Body of pancreas (tissue), 4 donors: ENCODE measurements at regions not wholly inside any gene's neighbourhood (a gene's known extent, or its start where the extent isn't known, plus 50 kb on each side); places are given as distances from the start of the nearest gene placed in this dataset.

ENCODE experiments used
- ATAC-seq: fragments of 150-250 bp; one replicate; pipeline ENCODE4 v1.9.1; 2016
- DNase-seq, 4 donors: peaks; one replicate each; pipeline ENCODE4 v3.0.0-alpha.2; 2019
- H3K27ac ChIP-seq, 4 donors: fragments of 200-600 bp; sonication (generic); 1 replicate in 3 of 4; 2 replicates in 1 of 4; pipeline versions ENCODE4 v1.5.1 to v1.6.1; 2016 to 2019; ENCODE audit warnings: mild to moderate bottlenecking in 1 of 4, mixed read lengths in 1 of 4, moderate library complexity in 1 of 4
- H3K27me3 ChIP-seq, 2 donors: fragments of 200-600 bp; sonication (generic); one replicate each; pipeline ENCODE4 v1.6.0; 2016; ENCODE audit warnings: mild to moderate bottlenecking in 1 of 2
- H3K36me3 ChIP-seq, 2 donors: fragments of 200-600 bp; sonication (generic); replicated peaks in 1 of 2; 2 replicates each; pipeline ENCODE4 v1.5.1; 2016; ENCODE audit warnings: low read depth in 2 of 2; ENCODE audit not compliant: insufficient read depth in 1 of 2
- H3K4me1 ChIP-seq: fragments of 200-600 bp; sonication (generic); one replicate; pipeline ENCODE4 v1.6.0; 2016
- H3K4me3 ChIP-seq, 2 donors: fragments of 200-600 bp; sonication (generic); 1 replicate in 1 of 2; 2 replicates in 1 of 2; pipeline ENCODE4 v1.5.1; 2016 to 2019
- H3K9me3 ChIP-seq, 3 donors: fragments of 200-600 bp; sonication (generic); 1 replicate in 2 of 3; 2 replicates in 1 of 3; pipeline ENCODE4 v1.5.1; 2016
- CTCF ChIP-seq, 7 experiments: fragments of 450-650 bp in 4 of 7; fragments of 200-600 bp in 3 of 7; sonication (generic) in 3 of 7; IDR thresholded peaks; one replicate each; pipeline ENCODE4 v1.5.1; 2016 to 2019; ENCODE audit warnings: antibody characterized with exemption in 7 of 7
- POLR2A ChIP-seq, 3 donors: fragments of 450-650 bp; IDR thresholded peaks; one replicate each; pipeline ENCODE4 v1.6.1; 2016; ENCODE audit warnings: antibody characterized with exemption in 3 of 3, mild to moderate bottlenecking in 2 of 3
- WGBS, 2 donors: methylation state at CpG; one replicate each; pipeline ENCODE4 v1.1.5; 2017; 5-methylcytosine and 5-hydroxymethylcytosine counted together
- intact Hi-C: fragments of 100-400 bp; cut with DNase I; formaldehyde crosslinking; loops from one replicate; pipeline ENCODE4 v1.15.1; 2023

DNA sequence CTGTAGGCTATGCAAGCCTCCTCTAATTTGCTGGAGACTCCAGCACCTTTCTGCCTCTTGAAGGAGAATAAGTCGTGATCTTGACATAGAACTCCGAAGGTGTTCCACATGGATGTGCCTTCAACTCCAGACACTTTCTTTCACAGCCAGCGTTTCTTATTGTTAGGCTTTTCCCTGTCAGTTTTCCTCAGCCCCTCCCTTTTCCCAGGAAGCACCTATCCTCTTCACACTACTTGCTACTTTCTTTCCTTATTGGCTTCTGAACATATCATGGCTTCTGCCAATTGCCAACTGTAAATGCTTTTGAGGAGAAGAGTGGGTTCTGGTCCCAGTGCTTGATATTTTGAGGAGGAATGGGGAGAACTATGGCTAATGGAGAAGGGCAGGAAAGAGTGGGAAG, 216.3 kb upstream of the PGR start:
- H3K27me3 ChIP-seq, result no peaks in the 10 kb centered on the region
- no peak for ATAC-seq
- DNase-seq, result no peak
- intact Hi-C loops, result no loop called here
- no peaks in the 10 kb centered on the region for H3K9me3 ChIP-seq
- WGBS, 2 donors, result 64 to 68% methylated on average over 3 of the region's 3 CpGs
- no peak overlapping the region for H3K4me3 ChIP-seq
- no peaks in the 10 kb centered on the region for H3K4me1 ChIP-seq
- no peaks in the 10 kb centered on the region for H3K36me3 ChIP-seq
- TF ChIP-seq POLR2A (IDR thresholded peaks at IDR 0.05), result no peak
- TF ChIP-seq CTCF (IDR thresholded peaks at IDR 0.05), result no peak
- H3K27ac ChIP-seq, result no peak overlapping the region

DNA sequence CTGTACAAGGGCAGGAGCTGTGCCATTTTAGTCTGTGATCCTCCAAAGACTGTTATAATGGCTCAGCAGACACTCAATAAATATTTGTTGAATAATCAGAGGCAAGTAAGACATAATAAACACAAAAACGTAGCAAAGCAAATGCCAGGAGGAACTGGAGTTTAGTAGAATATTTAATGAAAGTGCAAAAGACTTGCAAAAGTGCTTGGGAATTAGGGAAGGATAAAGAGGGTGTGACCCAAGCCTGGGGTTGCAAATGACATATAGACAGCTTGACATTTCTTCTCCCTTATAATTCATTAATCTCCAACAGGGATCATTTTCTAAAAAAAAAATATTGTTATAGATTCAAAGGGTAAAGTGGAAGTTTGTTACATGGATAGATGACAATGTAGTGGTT, 212.7 kb upstream of the PGR start:
- DNase-seq (no peak), ATAC-seq (no peak)
- no peaks in the 10 kb centered on the region for H3K4me1 ChIP-seq
- intact Hi-C loops, result no loop called here
- H3K4me3 ChIP-seq, result no peak overlapping the region
- no peaks in the 10 kb centered on the region for H3K27me3 ChIP-seq
- no peaks in the 10 kb centered on the region for H3K36me3 ChIP-seq
- H3K9me3 ChIP-seq, result no peaks in the 10 kb centered on the region
- no peak for TF ChIP-seq CTCF (IDR thresholded peaks at IDR 0.05)
- no peak for TF ChIP-seq POLR2A (IDR thresholded peaks at IDR 0.05)
- H3K27ac ChIP-seq, result no peak overlapping the region
- 16 to 19% methylated on average over 1 of the region's 1 CpG for WGBS, 2 donors

DNA sequence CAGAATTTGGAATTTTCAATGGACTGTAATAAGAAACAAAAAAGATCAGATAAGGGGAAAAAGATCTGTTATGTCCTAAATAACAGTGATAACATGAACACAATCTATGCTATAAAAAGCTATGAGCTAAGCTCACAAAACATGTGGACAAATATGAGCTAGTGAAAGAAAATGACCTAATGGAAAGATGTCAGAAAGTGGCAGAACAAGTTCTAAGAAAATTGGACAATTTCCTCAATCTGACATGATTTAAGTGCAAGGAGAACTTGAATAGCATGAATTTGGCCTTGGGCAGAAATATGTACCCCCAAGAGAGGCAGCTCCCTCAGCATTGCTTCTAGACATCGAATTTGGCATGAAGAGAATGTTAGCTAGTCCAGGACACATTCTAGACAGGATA, 212.0 kb upstream of the PGR start:
- H3K27me3 ChIP-seq, result no peaks in the 10 kb centered on the region
- H3K9me3 ChIP-seq, result no peaks in the 10 kb centered on the region
- DNase-seq (no peak), ATAC-seq (no peak)
- no peaks in the 10 kb centered on the region for H3K4me1 ChIP-seq
- WGBS, 2 donors, result 11 to 18% methylated on average over 1 of the region's 1 CpG
- intact Hi-C loops, result no loop called here
- TF ChIP-seq POLR2A (IDR thresholded peaks at IDR 0.05) (no peak), CTCF (IDR thresholded peaks at IDR 0.05) (no peak)
- no peak overlapping the region for H3K4me3 ChIP-seq
- H3K36me3 ChIP-seq, result no peaks in the 10 kb centered on the region
- H3K27ac ChIP-seq, result no peak overlapping the region

- 18 to 19% methylated on average over 4 of the region's 4 CpGs for WGBS, 2 donors
- no peaks in the 10 kb centered on the region for H3K36me3 ChIP-seq
- no peaks in the 10 kb centered on the region for H3K27me3 ChIP-seq
- H3K4me1 ChIP-seq, result no peaks in the 10 kb centered on the region
- no peaks in the 10 kb centered on the region for H3K9me3 ChIP-seq
- no peak for TF ChIP-seq POLR2A (IDR thresholded peaks at IDR 0.05)
- no peak for TF ChIP-seq CTCF (IDR thresholded peaks at IDR 0.05)
- ATAC-seq, result no peak
- intact Hi-C loops, result no loop called here
- no peak for DNase-seq
- no peak overlapping the region for H3K27ac ChIP-seq
- H3K4me3 ChIP-seq, result no peak overlapping the region
Measured at GRCh38 chr11:101336858-101337257, 207.2 kb upstream of the PGR start.

GRCh38 chr11:101336155-101336554, 206.5 kb upstream of the PGR start:
- ATAC-seq (no peak), DNase-seq (no peak)
- Histone ChIP-seq H3K4me3 (no peak overlapping the region), H3K27ac (no peak overlapping the region), H3K36me3 (no peaks in the 10 kb centered on the region), H3K4me1 (no peaks in the 10 kb centered on the region), H3K9me3 (no peaks in the 10 kb centered on the region), H3K27me3 (no peaks in the 10 kb centered on the region)
- intact Hi-C loops, result no loop called here
- TF ChIP-seq CTCF (IDR thresholded peaks at IDR 0.05) (no peak), POLR2A (IDR thresholded peaks at IDR 0.05) (no peak)
- WGBS, 2 donors, result 63 to 70% methylated on average over 3 of the region's 3 CpGs
